CD14-positive monocyte (primary cell): ENCODE measurements at regions not wholly inside any gene's neighbourhood (a gene's known extent, or its start where the extent isn't known, plus 50 kb on each side); places are given as distances from the start of the nearest gene placed in this dataset.
A peak's percentile ranks its signal among the peaks of the same experiment; 100 is the strongest.

Experiments
- DNase-seq, 3 donors: peaks; one replicate each; pipeline ENCODE4 v3.0.0-alpha.2; 2011 to 2022
- H2AFZ ChIP-seq: 2 replicates; pipeline ENCODE4 v1.6.0; 2012; ENCODE audit warnings: mild to moderate bottlenecking, low read depth, low read length, inconsistent platforms; ENCODE audit not compliant: insufficient read depth, poor library complexity, severe bottlenecking
- H3K27ac ChIP-seq, 2 donors: 1 replicate in 1 of 2; 2 replicates in 1 of 2; pipeline ENCODE4 v1.5.1; 2012 to 2013; ENCODE audit warnings: low read length in 2 of 2, control low read depth in 1 of 2, inconsistent platforms in 1 of 2, low read depth in 1 of 2, mild to moderate bottlenecking in 1 of 2
- H3K27me3 ChIP-seq, 2 donors: one replicate each; pipeline versions ENCODE4 v1.6.0 to v1.6.1; 2011 to 2013; ENCODE audit warnings: low read length in 2 of 2; ENCODE audit not compliant: control insufficient read depth in 2 of 2, insufficient read depth in 2 of 2
- H3K36me3 ChIP-seq, 2 donors: replicated peaks in 1 of 2; 1 replicate in 1 of 2; 2 replicates in 1 of 2; pipeline versions ENCODE4 v1.5.1 to v1.6.1; 2012 to 2013; ENCODE audit warnings: low read length in 2 of 2, control low read depth in 1 of 2, inconsistent platforms in 1 of 2, mild to moderate bottlenecking in 1 of 2; ENCODE audit not compliant: insufficient read depth in 2 of 2, control insufficient read depth in 1 of 2
- H3K4me1 ChIP-seq, 2 donors: 1 replicate in 1 of 2; 2 replicates in 1 of 2; pipeline versions ENCODE4 v1.5.1 to v1.6.1; 2012 to 2013; ENCODE audit warnings: low read length in 2 of 2, control low read depth in 1 of 2, inconsistent platforms in 1 of 2, mild to moderate bottlenecking in 1 of 2, moderate library complexity in 1 of 2; ENCODE audit not compliant: insufficient read depth in 2 of 2, control insufficient read depth in 1 of 2
- H3K4me2 ChIP-seq: replicated peaks from 2 replicates; pipeline ENCODE3; 2012; ENCODE audit warnings: low read length, moderate library complexity, mild to moderate bottlenecking; ENCODE audit not compliant: poor library complexity, severe bottlenecking; ENCODE audit errors: extremely low read depth
- H3K4me3 ChIP-seq, 3 experiments: fragments of 200-600 bp in 1 of 3; sonication (generic) in 1 of 3; replicated peaks in 1 of 3; 1 replicate in 2 of 3; 2 replicates in 1 of 3; pipeline ENCODE4 v1.5.1; 2011 to 2013; ENCODE audit warnings: low read length in 3 of 3, mild to moderate bottlenecking in 3 of 3, control low read depth in 2 of 3, low read depth in 2 of 3, inconsistent platforms in 1 of 3, moderate library complexity in 1 of 3
- H3K79me2 ChIP-seq: 2 replicates; pipeline ENCODE4 v1.6.0; 2012; ENCODE audit warnings: mild to moderate bottlenecking, control low read depth, inconsistent platforms, low read length, moderate library complexity; ENCODE audit not compliant: insufficient read depth
- H3K9ac ChIP-seq: 2 replicates; pipeline ENCODE4 v1.6.0; 2017; ENCODE audit warnings: low read length, mild to moderate bottlenecking; ENCODE audit not compliant: insufficient read depth, poor library complexity, severe bottlenecking
- H3K9me3 ChIP-seq, 2 donors: replicated peaks in 1 of 2; 1 replicate in 1 of 2; 2 replicates in 1 of 2; pipeline versions ENCODE4 v1.5.1 to v1.6.1; 2012 to 2013; ENCODE audit warnings: low read length in 2 of 2, control low read depth in 1 of 2; ENCODE audit not compliant: control insufficient read depth in 1 of 2, insufficient read depth in 1 of 2
- H4K20me1 ChIP-seq: 2 replicates; pipeline ENCODE4 v1.6.0; 2012; ENCODE audit warnings: mild to moderate bottlenecking, low read length, control low read depth, moderate library complexity; ENCODE audit not compliant: insufficient read depth
- H3K27ac Mint-ChIP-seq, 7 donors: one replicate each; pipeline ENCODE4 v1.8.0; 2020; ENCODE audit warnings: mild to moderate bottlenecking in 7 of 7, mixed read lengths in 7 of 7, moderate library complexity in 6 of 7, inconsistent platforms in 2 of 7
- H3K27me3 Mint-ChIP-seq, 3 donors: one replicate each; pipeline ENCODE4 v1.8.0; 2021 to 2022; ENCODE audit warnings: low read depth in 3 of 3, mild to moderate bottlenecking in 3 of 3, mixed read lengths in 3 of 3, moderate library complexity in 3 of 3, inconsistent platforms in 1 of 3
- H3K36me3 Mint-ChIP-seq, 2 donors: one replicate each; pipeline ENCODE4 v1.8.0; 2020; ENCODE audit warnings: mixed read lengths in 2 of 2, inconsistent platforms in 1 of 2, mild to moderate bottlenecking in 1 of 2
- H3K4me1 Mint-ChIP-seq: one replicate; pipeline ENCODE4 v1.8.0; 2020; ENCODE audit warnings: mild to moderate bottlenecking, mixed read lengths
- H3K4me3 Mint-ChIP-seq, 2 donors: one replicate each; pipeline ENCODE4 v1.8.0; 2020; ENCODE audit warnings: mild to moderate bottlenecking in 2 of 2, mixed read lengths in 2 of 2, moderate library complexity in 1 of 2
- H3K9me3 Mint-ChIP-seq, 7 donors: one replicate each; pipeline ENCODE4 v1.8.0; 2020 to 2022; ENCODE audit warnings: mixed read lengths in 7 of 7, mild to moderate bottlenecking in 6 of 7, moderate library complexity in 6 of 7, inconsistent platforms in 2 of 7
- WGBS: methylation state at CpG from one replicate; pipeline ENCODE4 v1.1.5; 2013; ENCODE audit warnings: missing lambda C conversion rate; ENCODE audit not compliant: insufficient coverage; 5-methylcytosine and 5-hydroxymethylcytosine counted together
- intact Hi-C, 2 donors: fragments of 100-400 bp; cut with micrococcal nuclease; formaldehyde crosslinking; loops; one replicate each; pipeline versions ENCODE4 v1.15.0 to v1.15.1; 2023
- TF ChIP-seq, protein P1 (sequence below): fragments of 200-600 bp; IDR thresholded peaks from one replicate; pipeline ENCODE4 v1.8.0; 2022; ENCODE audit warnings: antibody characterized with exemption, mild to moderate bottlenecking

DNA sequence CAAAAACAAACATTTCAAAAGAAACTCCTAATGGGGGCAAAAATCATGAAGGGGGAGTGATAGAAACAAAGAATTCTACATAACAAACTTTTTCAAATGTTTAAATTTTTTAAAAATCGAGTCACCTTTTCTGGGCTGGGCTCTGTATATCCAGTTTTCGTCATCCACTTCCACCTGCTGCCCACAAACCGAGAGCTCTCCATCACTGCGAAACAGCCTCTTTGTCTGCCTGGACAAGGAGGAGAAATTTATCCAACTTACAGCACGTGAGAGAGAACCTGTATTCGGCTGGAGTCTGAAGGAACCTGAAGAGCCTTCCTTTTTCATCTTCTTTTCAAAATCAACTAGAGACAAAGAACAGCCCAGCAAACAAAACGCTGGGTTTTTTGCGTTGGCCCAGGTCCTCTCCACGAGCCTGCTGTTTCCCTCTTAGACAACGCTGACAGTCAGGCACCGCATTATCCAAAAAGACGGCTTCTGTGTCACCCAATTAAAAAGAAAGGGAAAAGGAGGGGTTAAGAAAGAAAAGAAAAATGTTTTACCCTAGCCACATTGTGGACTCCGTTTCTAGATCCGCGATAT, 72.4 kb upstream of the NHSL1 start:
- WGBS: 100% methylated on average over 1 of the region's 15 CpGs
- no peak overlapping the region for H2AFZ ChIP-seq
- Mint-ChIP-seq H3K36me3 (no peaks in the 10 kb centered on the region), H3K27me3 (peaks cover 3 to 11% (median 4%) of the 10 kb centered on the region in 3 donors), H3K4me1 (peaks cover 10% of the 10 kb centered on the region), H3K27ac (no peak overlapping the region), H3K4me3 (peak overlapping the region; percentile 4 to 50), H3K9me3 (no peaks in the 10 kb centered on the region)
- H4K20me1 ChIP-seq: no peaks in the 10 kb centered on the region
- no peak for DNase-seq
- H3K27ac ChIP-seq: no peak overlapping the region
- intact Hi-C loops: no loop called here
- H3K36me3 ChIP-seq: no peaks in the 10 kb centered on the region
- TF ChIP-seq, protein P1, sequence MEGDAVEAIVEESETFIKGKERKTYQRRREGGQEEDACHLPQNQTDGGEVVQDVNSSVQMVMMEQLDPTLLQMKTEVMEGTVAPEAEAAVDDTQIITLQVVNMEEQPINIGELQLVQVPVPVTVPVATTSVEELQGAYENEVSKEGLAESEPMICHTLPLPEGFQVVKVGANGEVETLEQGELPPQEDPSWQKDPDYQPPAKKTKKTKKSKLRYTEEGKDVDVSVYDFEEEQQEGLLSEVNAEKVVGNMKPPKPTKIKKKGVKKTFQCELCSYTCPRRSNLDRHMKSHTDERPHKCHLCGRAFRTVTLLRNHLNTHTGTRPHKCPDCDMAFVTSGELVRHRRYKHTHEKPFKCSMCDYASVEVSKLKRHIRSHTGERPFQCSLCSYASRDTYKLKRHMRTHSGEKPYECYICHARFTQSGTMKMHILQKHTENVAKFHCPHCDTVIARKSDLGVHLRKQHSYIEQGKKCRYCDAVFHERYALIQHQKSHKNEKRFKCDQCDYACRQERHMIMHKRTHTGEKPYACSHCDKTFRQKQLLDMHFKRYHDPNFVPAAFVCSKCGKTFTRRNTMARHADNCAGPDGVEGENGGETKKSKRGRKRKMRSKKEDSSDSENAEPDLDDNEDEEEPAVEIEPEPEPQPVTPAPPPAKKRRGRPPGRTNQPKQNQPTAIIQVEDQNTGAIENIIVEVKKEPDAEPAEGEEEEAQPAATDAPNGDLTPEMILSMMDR: no peak
- H3K27me3 ChIP-seq: peaks cover 11 to 26% of the 10 kb centered on the region in 2 donors
- H3K79me2 ChIP-seq: no peaks in the 10 kb centered on the region
- no peaks in the 10 kb centered on the region for H3K4me1 ChIP-seq
- no peaks in the 10 kb centered on the region for H3K9me3 ChIP-seq
- H3K9ac ChIP-seq: no peak overlapping the region
- H3K4me3 ChIP-seq: no peak overlapping the region
- no peak overlapping the region for H3K4me2 ChIP-seq

DNA sequence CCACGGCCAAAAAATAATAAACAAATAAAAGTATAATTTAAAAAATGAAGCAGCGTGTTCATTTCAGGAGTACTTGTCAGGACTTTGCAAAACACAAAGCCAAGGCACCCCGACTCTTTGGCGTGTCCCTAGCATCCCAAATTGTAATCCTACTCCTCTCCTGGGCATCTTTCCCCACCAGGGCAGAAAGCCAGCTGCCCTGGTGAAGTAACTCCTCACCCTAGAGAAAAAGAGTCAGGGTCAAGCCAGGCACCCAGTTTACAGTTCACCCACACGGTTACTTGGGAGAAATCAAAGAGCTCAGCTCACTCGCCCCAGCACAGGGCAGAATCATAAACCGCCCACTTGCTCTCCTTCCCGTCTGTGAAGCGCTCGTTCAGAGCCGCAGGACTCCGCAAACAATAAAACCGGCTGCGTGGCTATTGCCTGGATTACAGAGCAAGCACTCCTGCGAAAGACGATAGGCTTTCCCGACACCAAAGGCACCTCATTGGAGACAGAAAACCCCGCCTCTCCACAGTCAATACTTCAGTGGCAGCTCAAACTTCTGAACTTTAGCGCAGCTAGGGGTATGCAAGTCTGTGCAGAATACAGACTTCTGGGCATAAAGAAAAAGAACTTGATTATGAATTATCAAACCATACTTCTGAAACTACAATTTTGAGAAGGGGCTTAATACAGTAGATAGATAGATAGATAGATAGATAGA, 73.0 kb upstream of the NHSL1 start:
- no peak overlapping the region for H3K27ac ChIP-seq
- H3K4me3 ChIP-seq: no peak overlapping the region
- no peaks in the 10 kb centered on the region for H3K36me3 ChIP-seq
- Mint-ChIP-seq H3K9me3 (no peaks in the 10 kb centered on the region), H3K27me3 (peaks cover 3 to 11% (median 4%) of the 10 kb centered on the region in 3 donors), H3K4me3 (peak overlapping the region in 1 of 2 donors; percentile 50), H3K36me3 (no peaks in the 10 kb centered on the region), H3K4me1 (peaks cover 10% of the 10 kb centered on the region), H3K27ac (no peak overlapping the region)
- H3K9me3 ChIP-seq: no peaks in the 10 kb centered on the region
- no peaks in the 10 kb centered on the region for H4K20me1 ChIP-seq
- H3K27me3 ChIP-seq: peaks cover 11 to 26% of the 10 kb centered on the region in 2 donors
- H3K79me2 ChIP-seq: no peaks in the 10 kb centered on the region
- TF ChIP-seq, protein P1: no peak
- WGBS: 8% methylated on average over 16 of the region's 19 CpGs
- no peak for DNase-seq
- H3K9ac ChIP-seq: no peak overlapping the region
- H3K4me1 ChIP-seq: no peaks in the 10 kb centered on the region
- intact Hi-C loops: no loop called here
- H3K4me2 ChIP-seq: no peak overlapping the region
- no peak overlapping the region for H2AFZ ChIP-seq
